NK-92 treated with Interleukin-12 subunit alpha and Interleukin-12 subunit beta, amount 100 ng/mL, for 24 hours (cell line): ENCODE measurements at regions not wholly inside any gene's neighbourhood (a gene's known extent, or its start where the extent isn't known, plus 50 kb on each side); places are given as distances from the start of the nearest gene placed in this dataset.
"Not testable (repeated sequence)": the region's sequence is repeated elsewhere in the genome, so short reads cannot be mapped to it uniquely, and the experiment has no call there.

Experiments used
- DNase-seq: peaks from one replicate; lab custom pipeline; 2025; lab: John Stamatoyannopoulos, UW

DNA sequence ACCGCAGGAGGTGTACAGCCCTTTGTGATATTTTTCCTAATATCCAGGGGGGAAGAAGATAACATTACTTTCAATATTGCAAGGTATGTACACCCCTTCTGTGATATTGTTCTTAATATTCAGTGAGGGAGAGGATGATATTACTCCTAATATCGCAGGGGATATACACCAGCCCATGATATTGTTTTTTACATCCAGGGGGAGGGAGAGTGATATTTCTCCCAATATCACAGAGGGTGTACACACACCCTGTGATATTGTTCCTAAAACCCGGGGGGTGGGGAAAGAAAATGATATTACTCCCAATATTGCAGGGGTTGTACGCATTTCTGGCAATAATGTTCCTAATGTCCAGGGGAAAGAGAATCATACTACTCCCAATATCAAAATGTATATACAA is 58.0 kb upstream of the SLC25A48 start:
- DNase-seq, result no peak

DNA sequence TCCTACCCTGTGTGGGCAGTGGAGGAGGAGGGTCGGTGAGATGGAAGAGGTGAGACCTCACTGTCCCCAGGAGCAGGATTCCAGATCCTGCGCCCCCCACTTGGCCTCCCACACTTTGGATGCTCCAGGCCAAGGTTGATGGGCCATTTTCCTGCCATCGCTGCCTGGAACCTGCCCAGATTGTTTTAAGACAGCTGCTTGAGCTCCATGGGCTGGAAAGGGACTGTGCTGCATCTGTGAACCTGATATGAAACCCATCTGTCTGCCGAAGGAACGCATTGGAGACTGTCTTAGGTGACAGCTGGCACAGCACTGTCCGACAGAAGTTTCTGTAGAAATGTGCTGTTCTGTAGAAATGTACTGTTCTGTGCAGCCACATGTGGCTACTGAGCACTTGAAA is 72.7 kb upstream of the SLC25A48 start:
- DNase-seq, result no peak

DNA sequence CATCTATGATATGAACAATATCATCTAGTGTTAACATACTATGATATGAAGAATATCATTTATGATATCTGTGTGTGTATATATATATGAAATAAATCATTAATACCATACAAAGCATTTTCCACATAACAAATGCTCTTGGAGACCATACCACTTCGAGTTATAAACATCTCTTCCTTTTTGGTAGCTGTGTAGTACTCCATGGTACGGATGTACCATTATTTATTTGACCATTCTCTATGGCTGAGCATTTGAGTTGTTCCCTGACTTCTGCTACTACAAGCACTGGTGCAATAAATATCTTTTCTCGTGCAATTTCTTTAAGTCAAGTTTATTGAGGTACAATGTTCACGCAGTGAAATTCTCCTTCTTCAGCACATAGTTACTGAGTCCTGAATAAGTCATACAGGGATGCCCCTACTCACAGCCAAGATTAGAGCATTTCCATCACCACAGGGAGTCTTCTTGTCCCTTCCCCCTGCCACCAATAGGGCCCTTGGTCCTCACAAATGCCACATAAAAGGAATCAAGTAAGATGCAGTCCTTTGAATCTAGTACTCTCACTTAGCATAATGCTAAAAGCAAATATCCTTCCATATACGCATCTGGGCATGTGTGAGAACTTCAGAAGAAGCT is 75.2 kb upstream of the SLC25A48 start:
- DNase-seq, result no peak

DNA sequence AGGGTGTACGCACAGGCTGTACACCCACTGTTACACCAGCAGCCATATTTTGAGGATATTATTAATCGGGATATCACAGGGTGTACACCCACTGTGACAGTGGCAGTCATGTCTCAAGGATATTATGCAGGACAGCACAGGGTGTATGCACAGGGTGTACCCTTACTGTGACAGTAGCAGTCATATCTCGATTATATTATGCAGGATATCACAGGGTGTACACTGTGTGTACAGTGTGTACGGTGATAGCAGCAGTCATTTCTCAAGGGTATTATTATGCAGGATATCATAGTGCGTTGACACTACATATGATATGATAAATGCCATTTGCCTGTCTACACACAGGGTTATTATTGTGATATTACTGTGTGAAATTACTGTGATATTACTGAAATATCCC is 80.5 kb upstream of the SLC25A48 start:
- DNase-seq, result no peak

DNA sequence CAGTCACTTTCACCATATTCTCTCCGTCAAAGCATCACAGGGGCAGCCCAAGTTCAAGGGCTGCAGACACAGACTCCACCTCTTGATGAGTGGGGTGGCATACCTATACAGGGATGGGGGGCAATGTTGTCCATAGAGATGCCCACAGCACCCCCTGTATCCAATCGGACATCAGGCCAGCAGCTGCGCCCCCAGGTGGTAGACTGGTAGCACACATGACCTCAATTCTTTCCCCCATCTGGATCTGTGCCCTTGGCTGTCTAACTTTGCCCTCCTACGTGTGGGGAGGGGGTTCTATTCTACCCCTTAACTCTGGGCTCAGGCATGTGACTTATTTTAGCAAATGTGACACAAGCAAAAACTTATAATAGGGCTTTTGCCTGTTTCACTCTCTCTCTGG is 84.0 kb upstream of the SLC25A48 start:
- no peak for DNase-seq

DNA sequence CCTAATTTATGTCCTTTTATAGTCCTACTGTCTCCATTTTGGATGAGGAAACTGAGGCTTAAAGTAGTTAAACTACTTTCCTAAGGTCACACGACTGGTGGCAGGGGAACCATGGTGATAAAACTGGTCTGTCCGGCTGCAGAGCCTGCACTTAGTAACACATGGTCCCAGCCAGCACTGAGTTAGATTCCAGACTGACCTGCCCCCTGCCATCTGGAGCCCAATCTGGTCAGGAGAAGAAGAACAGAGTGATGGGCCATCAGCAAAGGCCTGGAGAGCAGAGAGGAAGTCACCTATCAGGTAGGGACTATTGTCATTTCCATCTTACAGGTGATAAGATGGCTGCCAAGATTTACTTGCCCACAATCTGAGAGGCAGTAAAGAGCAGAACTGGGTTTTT is 86.6 kb upstream of the SLC25A48 start:
- DNase-seq, result no peak

DNA sequence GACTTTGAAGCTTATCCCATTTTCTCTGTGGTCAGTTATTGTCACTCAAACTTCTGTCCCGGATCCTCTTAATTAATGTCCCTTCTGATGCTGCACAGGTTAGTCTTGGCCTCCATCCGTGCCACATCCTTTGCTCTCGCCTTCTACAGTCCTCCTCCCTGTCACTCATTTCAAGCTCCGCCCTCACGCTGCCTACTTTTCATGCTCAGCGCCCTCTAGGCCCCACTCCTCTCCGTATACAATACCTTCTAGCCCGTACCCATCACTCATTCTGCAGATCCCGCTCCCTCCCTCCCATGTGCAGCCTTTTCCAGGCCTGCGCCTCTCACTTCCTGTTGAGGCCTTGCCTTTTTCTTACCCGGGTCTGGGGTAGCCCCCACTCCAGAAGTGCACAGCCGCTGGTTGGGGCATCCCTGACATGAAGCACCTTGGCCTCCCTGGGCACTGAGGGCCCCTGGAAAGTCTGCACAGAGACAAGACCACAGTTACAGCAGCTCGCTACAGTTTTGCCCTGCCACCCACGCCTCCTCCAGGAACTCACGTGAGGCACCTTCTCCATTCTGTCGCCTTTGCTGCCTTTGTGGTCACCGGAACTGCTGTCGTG is 88.5 kb upstream of the SLC25A48 start:
- DNase-seq, result no peak

DNA sequence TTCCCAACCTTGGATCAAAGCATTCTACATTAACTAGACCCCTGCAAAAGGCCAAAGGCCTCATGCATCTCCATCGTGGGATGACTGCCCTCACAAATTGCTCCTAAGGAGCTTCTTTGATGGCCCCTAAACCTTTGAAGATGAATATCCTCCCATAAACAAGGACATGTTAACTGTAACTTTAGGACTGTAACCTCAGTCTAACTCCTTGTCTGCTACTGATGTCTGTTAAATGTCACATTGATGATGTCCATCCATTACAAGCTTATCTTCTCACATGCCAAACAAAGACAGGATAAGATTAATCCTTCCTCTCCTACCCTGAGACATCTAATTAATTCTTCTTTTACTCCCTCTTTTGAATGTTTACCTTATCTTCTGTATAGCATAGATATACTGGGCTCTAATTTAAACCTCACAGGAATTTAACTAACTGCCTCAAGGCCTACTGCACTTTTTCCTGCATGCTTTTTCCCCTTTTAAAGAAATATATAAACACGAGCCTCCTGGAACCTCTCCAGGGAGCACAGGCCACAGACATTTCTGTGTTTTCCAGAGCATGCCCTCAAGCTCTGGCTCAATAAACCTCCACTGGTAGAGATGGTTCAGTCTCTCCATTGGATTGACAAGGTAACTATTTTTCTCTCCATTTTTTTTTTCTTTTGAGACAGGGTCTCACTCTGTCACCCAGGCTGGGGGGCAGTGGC is 90.6 kb upstream of the SLC25A48 start:
- DNase-seq, result no peak

DNA sequence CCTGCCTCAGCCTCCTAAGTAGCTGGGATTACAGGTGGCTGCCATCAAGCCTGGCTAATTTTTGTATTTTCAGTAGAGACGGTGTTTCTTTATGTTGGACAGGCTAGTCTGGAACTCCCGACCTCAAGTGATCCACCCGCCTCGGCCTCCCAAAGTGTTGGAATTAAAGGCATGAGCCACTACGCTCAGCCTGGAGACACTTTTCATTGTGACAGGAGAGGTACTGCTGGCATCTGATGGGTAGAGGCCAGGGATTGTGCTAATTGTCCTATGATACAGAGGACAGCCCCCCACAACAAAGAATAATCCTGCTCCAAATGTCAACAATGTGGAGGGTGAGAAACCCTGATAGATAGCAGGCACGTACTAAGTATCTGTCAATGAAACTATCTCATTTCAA is 91.3 kb upstream of the SLC25A48 start:
- no peak for DNase-seq

DNA sequence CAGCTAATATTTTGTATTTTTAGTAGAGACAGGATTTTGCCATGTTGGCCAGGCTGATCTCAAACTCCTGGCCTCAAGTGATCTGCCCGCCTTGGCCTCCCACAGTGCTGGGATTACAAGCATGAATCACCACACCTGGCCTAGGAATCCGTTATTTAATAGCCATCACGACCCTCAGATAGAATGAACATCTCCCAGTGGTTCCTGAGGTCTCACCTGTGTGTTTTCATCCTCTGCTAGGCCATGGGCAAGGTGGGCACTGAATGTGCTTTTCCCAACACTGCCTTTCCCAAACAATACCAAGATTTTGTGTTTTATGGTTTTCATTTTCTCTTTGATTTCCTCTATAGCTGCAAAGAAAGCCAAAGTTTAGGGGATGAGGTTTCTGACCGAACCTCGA is 92.2 kb upstream of the SLC25A48 start:
- DNase-seq, result not testable (repeated sequence)

DNA sequence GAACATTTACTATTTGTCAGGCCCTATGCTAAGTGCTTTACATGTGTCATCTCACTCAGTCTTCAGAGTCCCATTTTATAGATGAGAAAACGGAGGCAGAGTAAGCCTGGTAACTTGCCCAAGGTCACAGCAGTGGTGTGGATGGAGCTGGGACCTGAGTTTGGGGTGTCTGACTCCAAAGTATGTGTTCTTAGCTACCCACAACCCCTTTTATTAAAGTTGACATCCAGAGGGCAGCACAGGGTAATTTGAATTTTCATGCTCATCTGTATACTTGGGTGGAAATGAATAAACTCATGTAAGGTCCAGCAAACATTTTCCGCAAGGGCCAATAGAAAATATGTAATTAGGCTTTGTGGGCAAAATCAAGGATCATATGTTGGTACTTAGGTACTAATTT is 93.4 kb upstream of the SLC25A48 start:
- DNase-seq, result no peak

DNA sequence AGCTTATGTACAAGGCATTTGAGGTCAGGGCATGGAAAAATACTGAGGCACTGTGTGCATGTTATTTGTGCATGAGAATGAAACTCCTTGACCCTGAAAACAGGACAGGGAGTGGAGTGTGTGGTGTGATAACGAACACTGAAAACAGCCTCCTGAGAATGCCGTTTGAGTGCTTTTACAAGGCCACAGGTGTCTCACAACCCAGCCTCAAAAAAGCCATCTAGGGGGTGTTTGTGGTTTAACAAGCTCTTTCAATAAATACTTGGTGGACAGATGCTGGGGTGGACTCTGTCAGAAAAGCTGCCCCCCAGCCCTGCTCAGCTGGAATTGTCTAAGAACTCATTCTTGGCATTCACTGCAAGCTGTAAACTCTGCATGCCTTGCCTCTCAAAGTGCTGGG is 94.0 kb upstream of the SLC25A48 start:
- DNase-seq, result no peak

DNA sequence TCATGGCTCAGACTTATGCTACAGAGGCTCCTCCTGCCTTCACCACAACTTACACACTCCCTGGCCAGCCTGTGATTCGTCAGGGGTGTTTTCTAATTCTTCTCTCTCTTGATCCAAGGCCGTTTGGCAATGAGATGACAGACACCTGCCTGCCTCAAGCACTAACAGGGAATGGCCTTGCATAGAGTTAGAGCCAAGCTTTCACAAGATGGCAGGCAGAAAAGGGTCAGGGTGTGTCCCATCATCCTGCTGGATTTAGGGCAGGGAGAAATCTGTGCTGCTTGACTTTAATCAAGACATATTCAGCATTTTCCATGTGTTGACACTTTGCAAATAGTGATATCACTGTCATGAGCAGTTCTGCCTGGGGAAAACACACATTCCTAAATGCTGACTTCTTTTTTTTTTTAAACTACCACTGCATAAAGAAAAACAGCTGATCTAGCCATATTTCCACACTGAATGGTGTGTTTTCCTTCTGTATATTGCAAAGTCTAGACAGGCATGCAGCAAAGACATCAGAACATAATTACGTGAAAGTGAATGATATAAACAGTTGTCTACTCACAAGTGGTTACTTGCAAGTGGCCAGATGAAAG is 95.0 kb upstream of the SLC25A48 start:
- no peak for DNase-seq

DNA sequence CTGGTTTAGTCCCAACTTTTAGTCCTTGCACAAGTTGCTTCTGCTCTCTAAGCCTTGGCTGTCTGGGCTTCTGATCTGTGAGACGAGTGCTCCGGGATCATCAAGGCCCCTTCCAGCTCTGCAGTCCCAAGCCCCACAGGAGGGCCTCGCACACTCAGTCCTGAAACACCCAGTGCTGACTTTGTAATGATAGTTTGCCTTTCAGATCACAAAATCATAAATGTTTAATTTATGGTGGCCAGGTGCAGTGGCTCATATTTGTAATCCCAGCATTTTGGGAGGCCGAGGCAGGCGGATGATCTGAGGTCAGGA is 95.9 kb upstream of the SLC25A48 start:
- DNase-seq, result no peak

DNA sequence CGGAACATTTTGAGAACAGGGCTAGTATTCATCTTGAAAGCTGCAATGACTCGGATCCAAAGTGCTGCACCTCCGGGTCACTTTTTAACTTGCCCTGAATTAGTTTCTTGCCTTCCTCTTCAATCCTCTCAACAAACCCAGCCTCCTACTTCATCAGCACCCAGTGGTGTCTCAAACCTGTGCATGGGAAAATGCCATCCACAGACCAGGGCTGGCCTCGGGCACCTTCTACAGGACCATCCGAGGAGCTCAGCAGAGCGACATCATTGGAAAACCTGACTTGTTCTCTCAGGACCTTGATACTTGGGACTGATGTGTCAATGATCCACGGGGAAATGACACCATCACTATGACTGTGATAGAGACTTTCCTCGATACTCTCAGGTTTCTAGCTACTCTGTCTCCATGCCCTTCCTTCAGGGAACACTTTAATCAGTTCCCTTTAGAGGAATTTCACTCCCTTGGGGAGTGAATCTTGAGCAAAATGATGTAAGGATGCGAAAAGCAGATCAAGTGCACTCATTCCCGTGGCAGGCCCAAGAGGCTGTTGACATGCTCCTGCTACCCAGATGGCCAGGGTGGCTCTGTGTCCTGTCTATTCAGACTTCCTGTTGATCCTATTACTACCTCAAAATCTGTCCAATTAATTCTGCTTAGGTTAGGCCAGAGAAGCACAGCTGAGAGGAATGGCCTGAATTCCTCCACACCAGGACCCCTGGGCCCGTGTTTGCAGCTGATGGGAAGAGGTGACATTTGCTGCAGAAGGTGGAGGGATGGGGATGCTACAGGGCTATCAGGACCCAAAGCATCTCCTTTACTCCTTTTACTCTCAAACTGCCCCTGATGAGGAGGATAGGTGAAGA is 96.5 kb upstream of the SLC25A48 start:
- no peak for DNase-seq

DNA sequence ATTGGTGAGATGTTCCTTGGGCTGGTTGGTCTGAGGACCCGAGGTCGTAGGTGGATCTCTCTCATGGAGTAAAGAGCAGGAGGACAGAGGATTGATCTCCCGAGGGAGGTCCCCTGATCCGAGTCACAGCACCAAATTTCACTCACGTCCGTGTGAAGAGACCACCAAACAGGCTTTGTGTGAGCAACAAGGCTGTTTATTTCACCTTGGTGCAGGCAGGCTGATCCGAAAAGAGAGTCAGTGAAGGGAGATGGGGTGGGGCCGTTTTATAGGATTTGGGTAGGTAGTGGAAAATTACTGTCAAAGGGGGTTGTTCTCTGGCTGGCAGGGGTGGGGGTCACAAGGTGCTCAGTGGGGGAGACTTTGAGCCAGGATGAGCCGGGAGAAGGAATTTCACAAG is 97.5 kb upstream of the SLC25A48 start:
- not testable (repeated sequence) for DNase-seq

DNA sequence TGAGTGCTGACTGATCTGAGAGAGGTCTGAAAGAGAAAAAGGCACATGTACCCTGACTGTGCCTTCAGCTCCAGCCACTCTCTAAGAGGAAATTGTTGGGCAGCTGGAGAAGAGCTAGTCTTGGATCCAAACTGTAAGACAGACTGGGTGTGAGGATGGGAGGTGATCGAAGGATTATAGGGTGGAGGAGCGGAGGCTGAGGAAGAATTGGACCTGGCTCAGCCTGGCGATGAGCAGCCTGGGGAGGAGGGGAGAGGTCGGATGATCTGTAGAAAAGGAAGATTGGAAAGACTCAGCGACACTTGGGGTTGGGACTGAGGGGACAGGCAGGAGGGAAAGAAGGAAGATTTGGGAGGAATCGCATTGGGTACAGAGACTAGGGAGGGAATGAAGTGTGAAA is 98.6 kb upstream of the SLC25A48 start:
- no peak for DNase-seq

DNA sequence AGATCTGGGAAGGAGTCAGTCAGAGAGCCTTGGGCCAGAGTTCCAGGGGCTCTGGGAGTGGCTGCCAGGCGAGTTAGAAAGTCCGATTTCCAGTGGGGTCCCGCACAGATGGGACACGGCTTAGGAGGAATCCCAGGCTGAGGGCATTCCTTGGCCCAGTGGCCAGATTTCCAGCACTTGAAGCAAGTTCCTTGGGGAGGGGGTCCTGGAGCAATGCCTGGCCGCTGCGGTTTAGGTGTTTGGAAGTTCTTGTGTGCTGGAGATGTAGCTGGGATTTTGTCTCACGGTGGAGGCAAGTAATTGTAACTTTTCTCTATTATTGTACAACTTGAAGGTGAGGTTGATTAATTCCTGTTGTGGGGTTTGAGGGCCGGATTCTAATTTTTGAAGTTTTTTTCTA is 99.5 kb upstream of the SLC25A48 start:
- DNase-seq, result not testable (repeated sequence)

DNA sequence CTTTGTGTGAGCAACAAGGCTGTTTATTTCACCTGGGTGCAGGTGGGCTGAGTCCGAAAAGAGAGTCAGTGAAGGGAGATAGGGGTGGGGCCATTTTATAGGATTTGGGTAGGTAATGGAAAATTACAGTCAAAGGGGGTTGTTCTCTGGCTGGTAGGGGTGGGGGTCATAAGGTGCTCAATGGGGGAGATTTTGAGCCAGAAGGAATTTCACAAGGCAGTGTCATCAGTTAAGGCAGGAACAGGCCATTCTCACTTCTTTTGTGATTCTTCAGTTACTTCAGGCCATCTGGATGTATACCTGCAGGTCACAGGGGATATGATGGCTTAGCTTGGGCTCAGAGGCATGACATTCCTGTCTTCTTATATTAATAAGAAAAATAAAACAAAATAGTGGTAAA is 103.4 kb upstream of the SLC25A48 start:
- not testable (repeated sequence) for DNase-seq

DNA sequence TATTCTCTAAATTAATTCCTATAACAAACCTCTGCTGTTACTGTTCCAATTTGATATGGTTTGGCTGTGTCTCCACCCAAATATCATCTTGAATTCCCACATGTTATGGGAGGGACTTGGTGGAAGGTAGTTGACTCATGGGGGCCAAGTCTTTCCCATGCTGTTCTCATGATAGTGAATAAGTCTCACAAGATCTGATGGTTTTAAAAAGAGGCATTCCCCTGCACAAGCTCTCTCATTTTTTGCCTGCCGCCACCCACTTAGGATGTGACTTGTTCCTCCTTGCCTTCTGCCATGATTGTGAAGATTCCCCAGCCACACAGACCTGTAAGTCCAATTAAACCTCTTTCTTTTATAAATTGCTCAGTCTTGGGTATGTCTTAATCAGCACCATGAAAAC is 104.3 kb upstream of the SLC25A48 start:
- not testable (repeated sequence) for DNase-seq

DNA sequence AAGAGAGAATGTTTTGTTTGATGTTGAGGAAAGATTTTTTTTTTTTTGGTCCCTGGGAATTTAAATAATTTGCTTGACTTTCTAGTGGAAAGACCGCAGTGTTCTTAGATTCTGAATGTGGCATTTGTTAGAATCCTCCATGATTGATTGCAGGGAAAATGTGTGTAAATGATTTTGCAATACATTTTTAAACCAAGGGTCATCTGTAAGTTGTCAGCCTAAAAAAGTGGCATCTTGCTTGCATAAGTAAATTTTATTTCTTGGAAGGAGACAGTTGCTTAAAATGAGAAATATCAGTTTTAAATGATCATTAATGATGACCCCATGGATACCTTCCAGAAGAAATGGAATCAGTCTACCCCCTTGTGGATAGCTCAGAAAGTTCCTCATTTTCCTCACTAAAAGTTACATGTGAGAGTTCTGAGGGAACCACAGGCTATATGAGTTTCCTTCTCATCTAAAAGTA is 105.1 kb upstream of the SLC25A48 start:
- DNase-seq, result no peak

DNA sequence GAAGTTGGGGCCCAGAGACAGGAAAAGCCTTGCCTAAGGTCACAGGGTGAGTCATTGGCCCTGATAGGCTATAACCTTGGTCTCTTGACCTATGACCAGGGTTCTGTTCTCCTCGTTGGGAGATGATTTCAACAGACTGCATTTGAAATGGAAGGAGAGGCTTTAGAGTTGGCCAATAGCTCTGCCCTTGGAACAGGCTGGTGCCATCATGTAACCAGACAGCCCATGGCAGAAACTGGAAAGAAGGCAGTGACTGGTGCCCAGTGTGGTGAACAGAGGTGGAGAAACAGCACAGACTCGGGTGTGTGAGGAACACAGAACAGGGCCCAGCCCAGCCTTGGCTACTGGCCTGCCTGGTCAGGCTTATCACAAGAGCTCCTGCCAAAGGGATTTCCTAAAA is 109.8 kb upstream of the SLC25A48 start:
- DNase-seq, result peak; percentile 37
